Vagina (tissue), 2 donors: ENCODE measurements at regions not wholly inside any gene's neighbourhood (a gene's known extent, or its start where the extent isn't known, plus 50 kb on each side); places are given as distances from the start of the nearest gene placed in this dataset.

Source experiments
- DNase-seq, 2 donors: peaks; one replicate each; pipeline ENCODE4 v3.0.0-alpha.2; 2017; ENCODE audit errors: extremely low spot score in 2 of 2
- H3K27ac ChIP-seq: fragments of 200-600 bp; sonication (generic); one replicate; pipeline ENCODE4 v1.5.1; 2019
- H3K27me3 ChIP-seq: fragments of 200-600 bp; sonication (generic); one replicate; pipeline ENCODE4 v1.5.1; 2019
- H3K36me3 ChIP-seq, 2 donors: fragments of 200-600 bp; sonication (generic); one replicate each; pipeline ENCODE4 v1.5.1; 2017 to 2019
- H3K4me1 ChIP-seq: fragments of 200-600 bp; sonication (generic); one replicate; pipeline ENCODE4 v1.5.1; 2019
- H3K4me3 ChIP-seq, 2 donors: fragments of 200-600 bp; sonication (generic); 1 replicate in 1 of 2; 2 replicates in 1 of 2; pipeline ENCODE4 v1.5.1; 2016 to 2019
- H3K9me3 ChIP-seq: fragments of 200-600 bp; sonication (generic); one replicate; pipeline ENCODE4 v1.5.1; 2019
- POLR2A ChIP-seq, 2 donors: fragments of 450-650 bp; IDR thresholded peaks; one replicate each; pipeline ENCODE4 v1.6.1; 2017; ENCODE audit warnings: antibody characterized with exemption in 2 of 2, mild to moderate bottlenecking in 2 of 2, moderate library complexity in 2 of 2
- POLR2AphosphoS5 ChIP-seq, 2 donors: sonication (generic); formaldehyde crosslinking; IDR thresholded peaks; one replicate each; pipeline ENCODE4 v1.9.0; 2017; ENCODE audit warnings: antibody characterized with exemption in 2 of 2, mild to moderate bottlenecking in 2 of 2, low read depth in 1 of 2; ENCODE audit not compliant: insufficient read depth in 1 of 2
- intact Hi-C: fragments of 100-400 bp; cut with DNase I; formaldehyde crosslinking; loops from one replicate; pipeline ENCODE4 v1.15.1; 2023
- TF ChIP-seq, protein P1 (sequence below), 3 experiments: fragments of 450-650 bp in 2 of 3; fragments of 200-600 bp in 1 of 3; sonication (generic) in 1 of 3; IDR thresholded peaks; one replicate each; pipeline ENCODE4 v1.5.1; 2017 to 2019; ENCODE audit warnings: antibody characterized with exemption in 3 of 3, mild to moderate bottlenecking in 2 of 3, moderate library complexity in 2 of 3

GRCh38 chr15:61764141-61764540, 296.1 kb downstream of the VPS13C start:
- intact Hi-C loops: no loop called here
- no peak for DNase-seq
- TF ChIP-seq POLR2AphosphoS5 (IDR thresholded peaks at IDR 0.05; ENCODE audit: insufficient read depth in 1 of 2, low read depth in 1 of 2): no peak
- TF ChIP-seq POLR2A (IDR thresholded peaks at IDR 0.05): no peak
- TF ChIP-seq, protein P1, sequence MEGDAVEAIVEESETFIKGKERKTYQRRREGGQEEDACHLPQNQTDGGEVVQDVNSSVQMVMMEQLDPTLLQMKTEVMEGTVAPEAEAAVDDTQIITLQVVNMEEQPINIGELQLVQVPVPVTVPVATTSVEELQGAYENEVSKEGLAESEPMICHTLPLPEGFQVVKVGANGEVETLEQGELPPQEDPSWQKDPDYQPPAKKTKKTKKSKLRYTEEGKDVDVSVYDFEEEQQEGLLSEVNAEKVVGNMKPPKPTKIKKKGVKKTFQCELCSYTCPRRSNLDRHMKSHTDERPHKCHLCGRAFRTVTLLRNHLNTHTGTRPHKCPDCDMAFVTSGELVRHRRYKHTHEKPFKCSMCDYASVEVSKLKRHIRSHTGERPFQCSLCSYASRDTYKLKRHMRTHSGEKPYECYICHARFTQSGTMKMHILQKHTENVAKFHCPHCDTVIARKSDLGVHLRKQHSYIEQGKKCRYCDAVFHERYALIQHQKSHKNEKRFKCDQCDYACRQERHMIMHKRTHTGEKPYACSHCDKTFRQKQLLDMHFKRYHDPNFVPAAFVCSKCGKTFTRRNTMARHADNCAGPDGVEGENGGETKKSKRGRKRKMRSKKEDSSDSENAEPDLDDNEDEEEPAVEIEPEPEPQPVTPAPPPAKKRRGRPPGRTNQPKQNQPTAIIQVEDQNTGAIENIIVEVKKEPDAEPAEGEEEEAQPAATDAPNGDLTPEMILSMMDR (IDR thresholded peaks at IDR 0.05): no peak
- H3K27me3 ChIP-seq: no peaks in the 10 kb centered on the region
- H3K4me3 ChIP-seq: no peak overlapping the region
- no peaks in the 10 kb centered on the region for H3K9me3 ChIP-seq
- H3K4me1 ChIP-seq: no peaks in the 10 kb centered on the region
- no peak overlapping the region for H3K27ac ChIP-seq
- no peaks in the 10 kb centered on the region for H3K36me3 ChIP-seq

- intact Hi-C loops: no loop called here
- Histone ChIP-seq H3K36me3 (no peaks in the 10 kb centered on the region), H3K4me3 (no peak overlapping the region), H3K27ac (no peak overlapping the region), H3K9me3 (no peaks in the 10 kb centered on the region), H3K27me3 (no peaks in the 10 kb centered on the region), H3K4me1 (no peaks in the 10 kb centered on the region)
- no peak for DNase-seq
- TF ChIP-seq POLR2A (IDR thresholded peaks at IDR 0.05): no peak
- no peak for TF ChIP-seq POLR2AphosphoS5 (IDR thresholded peaks at IDR 0.05; ENCODE audit: insufficient read depth in 1 of 2, low read depth in 1 of 2)
- TF ChIP-seq, protein P1 (IDR thresholded peaks at IDR 0.05): no peak
Measured at GRCh38 chr15:61762676-61763075, 297.6 kb downstream of the VPS13C start.

DNA sequence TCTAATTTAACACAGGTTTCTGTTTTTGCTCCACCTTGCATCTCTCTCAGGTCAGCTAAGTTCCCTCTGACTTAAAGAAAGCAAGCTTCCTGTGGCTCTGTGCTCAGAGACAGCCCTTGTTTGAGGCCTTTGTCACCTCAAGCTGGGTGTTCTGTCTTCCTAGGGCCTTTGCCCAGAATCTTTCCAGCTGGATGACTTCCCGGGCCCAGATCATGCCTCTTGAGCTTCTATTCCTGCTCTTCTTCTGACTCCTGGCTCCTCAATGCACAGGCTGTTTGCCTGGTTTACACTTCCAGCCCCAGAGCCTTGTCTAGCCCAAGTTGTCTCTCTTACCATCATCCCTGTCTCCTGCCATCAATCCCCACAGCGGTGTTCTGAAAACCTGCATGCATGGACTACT, 300.6 kb downstream of the VPS13C start:
- intact Hi-C loops: no loop called here
- no peaks in the 10 kb centered on the region for H3K4me1 ChIP-seq
- H3K27me3 ChIP-seq: no peaks in the 10 kb centered on the region

GRCh38 chr15:61756071-61756820, 304.0 kb downstream of the VPS13C start:
- Histone ChIP-seq H3K36me3 (no peaks in the 10 kb centered on the region), H3K27me3 (no peaks in the 10 kb centered on the region), H3K27ac (no peak overlapping the region), H3K4me1 (no peaks in the 10 kb centered on the region), H3K4me3 (no peak overlapping the region), H3K9me3 (no peaks in the 10 kb centered on the region)
- no peak for TF ChIP-seq POLR2AphosphoS5 (IDR thresholded peaks at IDR 0.05; ENCODE audit: insufficient read depth in 1 of 2, low read depth in 1 of 2)
- no peak for TF ChIP-seq POLR2A (IDR thresholded peaks at IDR 0.05)
- TF ChIP-seq, protein P1 (IDR thresholded peaks at IDR 0.05): no peak
- no peak for DNase-seq
- intact Hi-C loops: no loop called here

More for the DNA sequence above, 300.6 kb downstream of the VPS13C start:
- Histone ChIP-seq H3K4me3 (no peak overlapping the region), H3K9me3 (no peaks in the 10 kb centered on the region), H3K27ac (no peak overlapping the region), H3K36me3 (no peaks in the 10 kb centered on the region)
- DNase-seq: no peak
- TF ChIP-seq, protein P1 (IDR thresholded peaks at IDR 0.05): no peak

DNA sequence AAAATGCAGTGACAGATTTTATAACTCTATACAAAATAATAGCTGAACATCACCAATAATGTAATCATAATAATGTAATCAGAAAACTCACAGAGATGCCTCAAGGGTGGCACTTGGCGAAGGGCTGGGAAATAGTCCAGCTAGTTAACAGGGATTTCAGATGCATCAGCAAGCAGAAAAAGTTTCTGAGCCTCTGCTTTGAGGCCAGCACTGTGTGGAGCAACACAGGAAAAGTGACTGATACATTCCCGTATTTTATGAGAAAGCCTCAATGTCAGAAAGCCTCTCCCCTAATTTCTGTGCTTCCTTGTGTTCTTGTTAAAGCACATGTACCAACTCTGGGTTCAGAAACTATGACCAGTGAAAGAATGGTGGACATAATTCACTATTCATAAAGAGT, 304.8 kb downstream of the VPS13C start:
- Histone ChIP-seq H3K27ac (no peak overlapping the region), H3K4me1 (no peaks in the 10 kb centered on the region), H3K9me3 (no peaks in the 10 kb centered on the region), H3K27me3 (no peaks in the 10 kb centered on the region), H3K36me3 (no peaks in the 10 kb centered on the region), H3K4me3 (no peak overlapping the region)
- intact Hi-C loops: no loop called here
- TF ChIP-seq, protein P1 (IDR thresholded peaks at IDR 0.05): no peak
- TF ChIP-seq POLR2A (IDR thresholded peaks at IDR 0.05): no peak
- no peak for TF ChIP-seq POLR2AphosphoS5 (IDR thresholded peaks at IDR 0.05; ENCODE audit: insufficient read depth in 1 of 2, low read depth in 1 of 2)
- DNase-seq: no peak
